ENCODE measurements at regions not wholly inside any gene's neighbourhood (a gene's known extent, or its start where the extent isn't known, plus 50 kb on each side); places are given as distances from the start of the nearest gene placed in this dataset.

- WGBS, 2 donors = 67 to 79% methylated on average over 1 of the region's 1 CpG
- H3K36me3 ChIP-seq = no peaks in the 10 kb centered on the region
- H3K4me1 ChIP-seq = no peaks in the 10 kb centered on the region
- H3K4me3 ChIP-seq = no peak overlapping the region
- H3K27ac ChIP-seq = no peak overlapping the region
- H3K9me3 ChIP-seq = no peaks in the 10 kb centered on the region
- no peaks in the 10 kb centered on the region for H3K27me3 ChIP-seq
- DNase-seq (ENCODE audit: low spot score in 2 of 2) = no peak
- TF ChIP-seq POLR2A (IDR thresholded peaks at IDR 0.05) (no peak), CTCF (IDR thresholded peaks at IDR 0.05) (no peak), EP300 (IDR thresholded peaks at IDR 0.05) (no peak)
Observed at GRCh38 chr4:159476886-159477285, 374.0 kb downstream of the RAPGEF2 start.

DNA sequence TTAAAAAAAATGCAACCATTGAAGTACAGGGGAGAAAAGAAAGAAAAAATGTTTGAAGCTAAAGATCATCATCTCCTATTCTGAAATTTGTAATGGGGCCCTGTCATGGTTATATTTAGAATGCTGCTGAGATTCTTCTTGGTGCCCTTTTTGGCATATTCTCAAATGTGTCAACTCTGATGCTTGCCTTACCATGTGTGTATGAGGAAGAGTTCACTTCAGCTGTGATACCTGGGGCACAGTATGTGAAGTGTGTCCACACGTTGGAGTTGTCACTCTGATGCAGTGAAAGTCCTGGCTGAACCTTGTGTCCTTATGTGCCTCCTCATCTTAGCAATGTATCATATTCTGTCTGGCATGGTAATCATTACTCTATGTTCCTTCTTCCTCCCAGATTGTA, 377.9 kb downstream of the RAPGEF2 start:
- no peaks in the 10 kb centered on the region for H3K9me3 ChIP-seq
- H3K4me1 ChIP-seq = no peaks in the 10 kb centered on the region
- H3K27ac ChIP-seq = no peak overlapping the region
- DNase-seq (ENCODE audit: low spot score in 2 of 2) = no peak
- TF ChIP-seq EP300 (IDR thresholded peaks at IDR 0.05) = no peak
- TF ChIP-seq POLR2A (IDR thresholded peaks at IDR 0.05) = no peak
- TF ChIP-seq CTCF (IDR thresholded peaks at IDR 0.05) = no peak
- H3K36me3 ChIP-seq = no peaks in the 10 kb centered on the region
- no peaks in the 10 kb centered on the region for H3K27me3 ChIP-seq
- WGBS, 2 donors = 67 to 81% methylated on average over 1 of the region's 1 CpG
- H3K4me3 ChIP-seq = no peak overlapping the region

DNA sequence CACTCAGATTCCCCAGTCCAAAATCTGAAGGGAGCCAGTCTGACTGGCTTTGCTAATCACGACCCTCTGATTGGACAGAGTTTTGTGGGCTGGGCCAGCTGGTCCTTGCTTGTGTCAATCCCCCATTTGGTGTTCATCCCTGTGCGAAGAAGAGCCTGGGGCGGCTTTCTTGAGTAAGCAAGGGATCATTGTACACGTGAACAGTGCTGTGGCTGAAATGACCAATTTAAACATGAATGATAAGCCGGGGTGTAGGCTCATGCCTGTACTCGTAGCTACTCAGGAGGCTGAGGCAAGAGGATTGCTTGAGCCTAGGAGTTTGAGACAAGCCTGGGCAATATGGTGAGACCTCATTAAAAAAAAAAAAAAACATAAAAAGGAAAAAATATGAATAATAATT, 379.1 kb downstream of the RAPGEF2 start:
- no peak for TF ChIP-seq POLR2A (IDR thresholded peaks at IDR 0.05)
- no peak for TF ChIP-seq CTCF (IDR thresholded peaks at IDR 0.05)
- TF ChIP-seq EP300 (IDR thresholded peaks at IDR 0.05) = no peak
- DNase-seq (ENCODE audit: low spot score in 2 of 2) = no peak
- Histone ChIP-seq H3K9me3 (no peaks in the 10 kb centered on the region), H3K36me3 (no peaks in the 10 kb centered on the region), H3K27ac (no peak overlapping the region), H3K4me3 (no peak overlapping the region), H3K27me3 (no peaks in the 10 kb centered on the region), H3K4me1 (peaks cover 0 to under 1% (median 0%) of the 10 kb centered on the region in 4 donors)
- WGBS, 2 donors = 86 to 92% methylated on average over 6 of the region's 6 CpGs

DNA sequence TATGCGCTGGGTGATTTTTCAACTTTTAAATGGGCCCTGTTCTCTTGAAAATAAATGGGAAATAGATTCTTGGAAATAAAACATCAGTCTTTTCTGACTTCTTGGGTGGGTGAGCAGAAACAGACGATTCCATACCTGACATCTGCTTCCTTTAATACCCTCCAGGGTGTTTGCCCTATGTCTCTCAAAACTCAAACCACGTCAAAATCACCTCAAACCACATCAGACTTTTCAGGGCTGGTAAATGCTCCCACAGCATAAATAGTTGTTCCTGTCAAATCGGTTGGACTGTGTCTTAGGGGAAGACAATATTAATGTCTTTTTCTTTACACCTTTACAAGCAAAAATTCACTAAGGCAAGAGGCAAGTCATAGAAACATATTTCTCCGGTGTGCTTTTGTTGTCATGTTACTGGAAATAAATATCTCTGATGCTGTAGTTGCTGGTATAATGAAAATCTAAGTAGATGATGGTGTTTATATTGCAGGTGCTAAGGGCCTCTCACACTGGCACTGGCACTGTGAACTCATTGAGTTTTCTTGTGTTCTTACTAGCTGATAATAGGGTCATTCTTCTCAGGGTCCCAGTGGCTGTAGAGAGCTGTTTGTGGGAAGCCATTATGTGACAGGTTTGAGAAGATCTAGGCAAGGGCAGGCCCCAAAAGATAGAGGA, 380.4 kb downstream of the RAPGEF2 start:
- no peak overlapping the region for H3K4me3 ChIP-seq
- peaks cover 0 to 7% (median 0%) of the 10 kb centered on the region in 4 donors for H3K4me1 ChIP-seq
- no peaks in the 10 kb centered on the region for H3K36me3 ChIP-seq
- no peaks in the 10 kb centered on the region for H3K9me3 ChIP-seq
- TF ChIP-seq CTCF (IDR thresholded peaks at IDR 0.05) (no peak), EP300 (IDR thresholded peaks at IDR 0.05) (no peak), POLR2A (IDR thresholded peaks at IDR 0.05) (no peak)
- DNase-seq (ENCODE audit: low spot score in 2 of 2) = no peak
- H3K27me3 ChIP-seq = no peaks in the 10 kb centered on the region
- WGBS, 2 donors = 77% methylated on average over 5 of the region's 5 CpGs
- H3K27ac ChIP-seq = no peak overlapping the region

GRCh38 chr4:159483782-159484741, 381.2 kb downstream of the RAPGEF2 start:
- no peaks in the 10 kb centered on the region for H3K9me3 ChIP-seq
- no peak for DNase-seq (ENCODE audit: low spot score in 2 of 2)
- no peaks in the 10 kb centered on the region for H3K36me3 ChIP-seq
- TF ChIP-seq EP300 (IDR thresholded peaks at IDR 0.05) = no peak
- no peak for TF ChIP-seq POLR2A (IDR thresholded peaks at IDR 0.05)
- no peak for TF ChIP-seq CTCF (IDR thresholded peaks at IDR 0.05)
- no peak overlapping the region for H3K4me3 ChIP-seq
- no peak overlapping the region for H3K27ac ChIP-seq
- 66 to 69% methylated on average over 6 of the region's 6 CpGs for WGBS, 2 donors
- H3K27me3 ChIP-seq = no peaks in the 10 kb centered on the region
- peaks cover 0 to 7% (median 0%) of the 10 kb centered on the region in 4 donors for H3K4me1 ChIP-seq
